K562 (cell line): ENCODE measurements at regions not wholly inside any gene's neighbourhood (a gene's known extent, or its start where the extent isn't known, plus 50 kb on each side); places are given as distances from the start of the nearest gene placed in this dataset.

Experiments used
- ATAC-seq: fragments of 200-7000 bp; cut with Tn5 transposase; 3 replicates; pipeline ENCODE4 v1.9.1; 2020; ENCODE audit warnings: moderate library complexity
- BruUV-seq: library from RNA; stranded (reverse); fragments of 400-500 nt; replicated peaks from 2 replicates; lab custom pipeline; 2021; lab: Mats Ljungman, UMichigan
- CTCF ChIA-PET: fragments of 300-600 bp; formaldehyde crosslinking; extraction: SDS; loops from one replicate; lab custom pipeline; 2021; ENCODE audit warnings: low intra/inter-chr PET ratio; lab: Yijun Ruan, JAX
- POLR2A ChIA-PET: fragments of 300-600, 350-650 bp; sonication (Branson Sonifier 250); formaldehyde crosslinking; extraction: SDS; loops from one replicate; lab custom pipeline; 2021; ENCODE audit warnings: antibody characterized with exemption, inconsistent platforms; lab: Yijun Ruan, JAX
- DNase-seq, 4 experiments: peaks; one replicate each; pipeline versions ENCODE4 v3.0.0 to v3.0.0-alpha.2; 2011 to 2018; ENCODE audit warnings: low spot score in 3 of 4, mixed read lengths in 3 of 4; ENCODE audit errors: extremely low read depth in 1 of 4
- FAIRE-seq: peaks from 2 replicates; lab custom pipeline; 2011; peaks lifted over from hg19 to GRCh38; lab: Jason Lieb, UNC
- H2AFZ ChIP-seq: 2 replicates; pipeline ENCODE4 v1.6.0; 2011; ENCODE audit warnings: low read depth, low read length, control low read depth, inconsistent platforms
- H3K27ac ChIP-seq: fragments of 200-600 bp; 3 replicates; pipeline ENCODE4 v1.8.0; 2011; ENCODE audit warnings: low read depth, mild to moderate bottlenecking, control low read depth, inconsistent platforms, low read length, moderate library complexity, mixed read lengths; ENCODE audit errors: extremely low read depth
- H3K27me3 ChIP-seq, 2 experiments: fragments of 300-600 bp in 1 of 2; 2 replicates in 1 of 2; 3 replicates in 1 of 2; pipeline versions ENCODE4 v1.6.0 to v1.8.0; 2011; ENCODE audit warnings: inconsistent platforms in 2 of 2, low read length in 2 of 2, mild to moderate bottlenecking in 1 of 2, mixed read lengths in 1 of 2, moderate library complexity in 1 of 2; ENCODE audit not compliant: control insufficient read depth in 2 of 2, insufficient read depth in 2 of 2
- H3K36me3 ChIP-seq: fragments of 300-600 bp; 3 replicates; pipeline ENCODE4 v1.8.0; 2011; ENCODE audit warnings: mild to moderate bottlenecking, low read length, inconsistent platforms; ENCODE audit not compliant: control insufficient read depth, insufficient read depth
- H3K4me1 ChIP-seq, 2 experiments: fragments of 200-600 bp in 1 of 2; replicated peaks in 1 of 2; 2 replicates in 1 of 2; 3 replicates in 1 of 2; pipeline versions ENCODE4 v1.5.1 to v1.8.0; 2011; ENCODE audit warnings: inconsistent platforms in 2 of 2, low read length in 2 of 2, mild to moderate bottlenecking in 1 of 2, mixed read lengths in 1 of 2, moderate library complexity in 1 of 2; ENCODE audit not compliant: control insufficient read depth in 2 of 2, insufficient read depth in 2 of 2
- H3K4me2 ChIP-seq: 2 replicates; pipeline ENCODE4 v1.6.1; 2011; ENCODE audit warnings: low read length, control low read depth, inconsistent platforms, mixed read lengths; ENCODE audit not compliant: insufficient read depth
- H3K4me3 ChIP-seq: fragments of 200-600 bp; sonication (generic), shearing (Covaris generic); 2 replicates; pipeline ENCODE4 v1.5.1; 2016; ENCODE audit warnings: control low read depth, inconsistent platforms
- H3K79me2 ChIP-seq: fragments of 200-600 bp; 3 replicates; pipeline ENCODE4 v1.8.0; 2011; ENCODE audit warnings: low read length, inconsistent platforms; ENCODE audit not compliant: control insufficient read depth, insufficient read depth
- H3K9ac ChIP-seq, 2 experiments: 2 replicates each; pipeline versions ENCODE4 v1.6.0 to v1.6.1; 2011; ENCODE audit warnings: low read depth in 2 of 2, low read length in 2 of 2, control low read depth in 1 of 2, inconsistent platforms in 1 of 2, mild to moderate bottlenecking in 1 of 2, mixed read lengths in 1 of 2; ENCODE audit not compliant: insufficient read depth in 1 of 2
- H3K9me1 ChIP-seq: one replicate; pipeline ENCODE4 v1.6.0; 2011; ENCODE audit warnings: inconsistent platforms, mild to moderate bottlenecking, low read length, moderate library complexity; ENCODE audit not compliant: control insufficient read depth, insufficient read depth
- H3K9me3 ChIP-seq: replicated peaks from 2 replicates; pipeline ENCODE4 v1.5.1; 2011; ENCODE audit warnings: low read depth, low read length, inconsistent platforms; ENCODE audit not compliant: control insufficient read depth, insufficient read depth
- H4K20me1 ChIP-seq: replicated peaks from 2 replicates; pipeline ENCODE4 v1.6.1; 2011; ENCODE audit warnings: low read length, inconsistent platforms, mixed read lengths; ENCODE audit not compliant: control insufficient read depth, insufficient read depth
- CTBP1 ChIP-seq: fragments of 450-650 bp; IDR thresholded peaks from 2 replicates; pipeline ENCODE4 v1.6.1; 2016; ENCODE audit warnings: borderline replicate concordance
- FOXA1 ChIP-seq: fragments of 450-650 bp; IDR thresholded peaks from 2 replicates; pipeline ENCODE4 v1.6.1; 2016; ENCODE audit warnings: mild to moderate bottlenecking, borderline replicate concordance
- FOXP4 ChIP-seq: sonication (generic); formaldehyde crosslinking; IDR thresholded peaks from 2 replicates; pipeline ENCODE4 v1.8.0; 2022; ENCODE audit warnings: mild to moderate bottlenecking, missing genetic modification reagents, borderline replicate concordance
- MCM2 ChIP-seq: fragments of 450-650 bp; IDR thresholded peaks from 2 replicates; pipeline ENCODE4 v1.6.1; 2017; ENCODE audit warnings: low read depth, mild to moderate bottlenecking
- PYGO2 ChIP-seq: fragments of 450-650 bp; IDR thresholded peaks from 2 replicates; pipeline ENCODE4 v1.6.1; 2016; ENCODE audit warnings: mild to moderate bottlenecking, missing genetic modification characterization, moderate library complexity, missing compliant biosample characterization
- SP1 ChIP-seq: sonication (generic); formaldehyde crosslinking; IDR thresholded peaks from 2 replicates; pipeline ENCODE4 v1.8.1; 2022; ENCODE audit warnings: mild to moderate bottlenecking, missing genetic modification reagents
- SRSF1 ChIP-seq: fragments of 200-400 bp; formaldehyde crosslinking; IDR thresholded peaks from 2 replicates; pipeline ENCODE4 v1.6.1; 2017; ENCODE audit warnings: mild to moderate bottlenecking, low read depth, low read length, moderate library complexity
- ZNF778 ChIP-seq: fragments of 450-650 bp; formaldehyde crosslinking; IDR thresholded peaks from 2 replicates; pipeline ENCODE4 v1.4.0; 2020; ENCODE audit warnings: mild to moderate bottlenecking, moderate library complexity
- in situ Hi-C: fragments of 300-500 bp; cut with MboI; formaldehyde crosslinking; loops from 4 replicates; pipeline ENCODE4 v1.15.0; 2018; ENCODE audit warnings: inconsistent platforms, mixed read lengths
- intact Hi-C: fragments of 100-400 bp; cut with micrococcal nuclease; formaldehyde crosslinking; loops from 2 replicates; pipeline ENCODE4 v1.14.2; 2022
- TF ChIP-seq, protein P1 (sequence below): fragments of 250-450 bp; sonication (Bioruptor Pico); IDR thresholded peaks from 2 replicates; pipeline ENCODE4 v1.5.0; 2021; ENCODE audit warnings: mild to moderate bottlenecking, borderline replicate concordance
- TF ChIP-seq, protein P2 (sequence below): sonication (generic); formaldehyde crosslinking; IDR thresholded peaks from 2 replicates; pipeline ENCODE4 v1.8.0; 2022; ENCODE audit warnings: mild to moderate bottlenecking, low read depth, missing genetic modification reagents
- TF ChIP-seq, protein P3 (sequence below): sonication (generic); formaldehyde crosslinking; IDR thresholded peaks from 2 replicates; pipeline ENCODE4 v1.8.0; 2022; ENCODE audit warnings: missing genetic modification reagents, mild to moderate bottlenecking, moderate library complexity, borderline replicate concordance

DNA sequence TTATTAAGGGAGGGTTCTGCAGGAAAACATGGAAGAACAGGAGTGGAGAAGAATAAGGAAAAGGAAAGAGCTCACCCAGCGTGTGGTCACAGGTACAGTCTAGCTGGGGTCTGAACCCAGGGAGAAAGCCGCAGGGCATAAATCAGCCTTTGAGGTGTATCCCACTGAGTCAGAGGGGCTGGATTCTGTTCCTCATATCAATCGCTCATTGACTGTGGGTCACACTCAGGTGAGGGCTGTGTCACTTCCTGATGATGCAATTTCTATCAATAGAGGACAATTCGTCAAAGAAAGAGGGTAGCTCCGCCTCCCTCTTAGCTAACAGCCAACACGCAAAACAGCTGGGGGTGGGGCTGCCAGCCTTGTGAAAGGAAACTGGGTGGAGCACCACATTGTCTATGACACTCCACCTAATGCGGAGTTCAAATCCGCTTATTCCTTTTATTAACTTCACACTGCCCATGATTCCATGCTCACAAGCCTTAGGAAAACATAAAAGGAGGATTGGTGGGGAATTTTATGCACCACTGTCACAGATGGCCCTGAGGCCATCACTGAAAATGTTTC lies 176.2 kb downstream of the ICE1 start (continued):
- TF ChIP-seq, protein P1, sequence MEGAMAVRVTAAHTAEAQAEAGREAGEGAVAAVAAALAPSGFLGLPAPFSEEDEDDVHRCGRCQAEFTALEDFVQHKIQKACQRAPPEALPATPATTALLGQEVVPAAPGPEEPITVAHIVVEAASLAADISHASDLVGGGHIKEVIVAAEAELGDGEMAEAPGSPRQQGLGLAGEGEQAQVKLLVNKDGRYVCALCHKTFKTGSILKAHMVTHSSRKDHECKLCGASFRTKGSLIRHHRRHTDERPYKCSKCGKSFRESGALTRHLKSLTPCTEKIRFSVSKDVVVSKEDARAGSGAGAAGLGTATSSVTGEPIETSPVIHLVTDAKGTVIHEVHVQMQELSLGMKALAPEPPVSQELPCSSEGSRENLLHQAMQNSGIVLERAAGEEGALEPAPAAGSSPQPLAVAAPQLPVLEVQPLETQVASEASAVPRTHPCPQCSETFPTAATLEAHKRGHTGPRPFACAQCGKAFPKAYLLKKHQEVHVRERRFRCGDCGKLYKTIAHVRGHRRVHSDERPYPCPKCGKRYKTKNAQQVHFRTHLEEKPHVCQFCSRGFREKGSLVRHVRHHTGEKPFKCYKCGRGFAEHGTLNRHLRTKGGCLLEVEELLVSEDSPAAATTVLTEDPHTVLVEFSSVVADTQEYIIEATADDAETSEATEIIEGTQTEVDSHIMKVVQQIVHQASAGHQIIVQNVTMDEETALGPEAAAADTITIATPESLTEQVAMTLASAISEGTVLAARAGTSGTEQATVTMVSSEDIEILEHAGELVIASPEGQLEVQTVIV (CRISPR knock-in tag): no peak
- TF ChIP-seq PYGO2 (tag): no peak
- TF ChIP-seq, protein P2, sequence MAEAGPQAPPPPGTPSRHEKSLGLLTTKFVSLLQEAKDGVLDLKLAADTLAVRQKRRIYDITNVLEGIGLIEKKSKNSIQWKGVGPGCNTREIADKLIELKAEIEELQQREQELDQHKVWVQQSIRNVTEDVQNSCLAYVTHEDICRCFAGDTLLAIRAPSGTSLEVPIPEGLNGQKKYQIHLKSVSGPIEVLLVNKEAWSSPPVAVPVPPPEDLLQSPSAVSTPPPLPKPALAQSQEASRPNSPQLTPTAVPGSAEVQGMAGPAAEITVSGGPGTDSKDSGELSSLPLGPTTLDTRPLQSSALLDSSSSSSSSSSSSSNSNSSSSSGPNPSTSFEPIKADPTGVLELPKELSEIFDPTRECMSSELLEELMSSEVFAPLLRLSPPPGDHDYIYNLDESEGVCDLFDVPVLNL (CRISPR knock-in tag): no peak

GRCh38 chr5:5593391-5593790 lies 170.9 kb downstream of the ICE1 start:
- Histone ChIP-seq H3K4me2 (no peak overlapping the region), H4K20me1 (no peaks in the 10 kb centered on the region), H3K4me1 (peaks cover 0 to 2% of the 10 kb centered on the region in 2 experiments; a peak in 2 of 5 replicates), H3K9me3 (no peaks in the 10 kb centered on the region), H3K79me2 (no peaks in the 10 kb centered on the region), H3K36me3 (no peaks in the 10 kb centered on the region), H3K27ac (no peak overlapping the region), H2AFZ (no peak overlapping the region), H3K4me3 (no peak overlapping the region), H3K9ac (no peak overlapping the region), H3K27me3 (peaks cover 0 to 15% of the 10 kb centered on the region in 2 experiments; a peak in 2 of 5 replicates), H3K9me1 (no peaks in the 10 kb centered on the region)
- in situ Hi-C loops: no loop called here
- BruUV-seq: no TSS peak
- intact Hi-C loops: no loop called here
- ChIA-PET CTCF (no interaction called here), POLR2A (no interaction called here)
- ATAC-seq (no peak), FAIRE-seq (no peak), DNase-seq (no peak)
- TF ChIP-seq, protein P3, sequence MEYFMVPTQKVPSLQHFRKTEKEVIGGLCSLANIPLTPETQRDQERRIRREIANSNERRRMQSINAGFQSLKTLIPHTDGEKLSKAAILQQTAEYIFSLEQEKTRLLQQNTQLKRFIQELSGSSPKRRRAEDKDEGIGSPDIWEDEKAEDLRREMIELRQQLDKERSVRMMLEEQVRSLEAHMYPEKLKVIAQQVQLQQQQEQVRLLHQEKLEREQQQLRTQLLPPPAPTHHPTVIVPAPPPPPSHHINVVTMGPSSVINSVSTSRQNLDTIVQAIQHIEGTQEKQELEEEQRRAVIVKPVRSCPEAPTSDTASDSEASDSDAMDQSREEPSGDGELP (CRISPR knock-in tag): no peak
- no peak for TF ChIP-seq FOXA1
- no peak for TF ChIP-seq FOXP4 (CRISPR knock-in tag)
- no peak for TF ChIP-seq SP1 (CRISPR knock-in tag)
- no peak for TF ChIP-seq MCM2
- TF ChIP-seq CTBP1: no peak
- TF ChIP-seq ZNF778: no peak
- no peak for TF ChIP-seq SRSF1
